A673 (cell line): ENCODE measurements at regions not wholly inside any gene's neighbourhood (a gene's known extent, or its start where the extent isn't known, plus 50 kb on each side); places are given as distances from the start of the nearest gene placed in this dataset.

Source experiments
- EZH2 ChIP-seq: fragments of 200-600 bp; sonication (generic); IDR thresholded peaks from 2 replicates; pipeline ENCODE4 v1.6.1; 2017; ENCODE audit warnings: borderline replicate concordance, low read depth, mild to moderate bottlenecking, mixed read lengths, antibody characterized with exemption, low read length; ENCODE audit not compliant: poor library complexity, severe bottlenecking
- TF ChIP-seq, protein P1 (sequence below): fragments of 300-800, 200-600 bp; sonication (generic); conservative IDR thresholded peaks from 2 replicates; pipeline ENCODE4 v1.5.1; 2017; ENCODE audit warnings: low read depth, mild to moderate bottlenecking, antibody characterized with exemption, low read length, moderate library complexity, mixed read lengths

DNA sequence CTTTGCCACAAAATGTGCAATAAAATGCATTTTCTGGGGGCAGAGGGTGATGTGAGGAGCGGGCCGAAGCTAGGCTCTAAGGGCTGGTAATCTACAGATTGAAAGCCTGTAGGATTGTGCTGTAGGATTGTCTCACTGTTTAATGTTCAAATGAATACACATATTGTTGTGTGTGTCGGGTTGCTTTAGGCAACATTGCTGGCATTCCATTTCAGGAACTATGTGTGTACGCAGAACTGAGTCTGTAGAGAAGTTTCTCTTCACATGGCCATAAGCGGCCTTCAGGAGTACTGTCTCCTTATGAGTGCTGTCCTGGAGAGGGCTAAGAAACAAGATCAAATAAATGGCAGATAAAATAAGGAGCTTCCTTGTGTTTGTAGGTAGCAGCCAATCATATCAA lies 540.2 kb downstream of the GATA3 start:
- TF ChIP-seq, protein P1, sequence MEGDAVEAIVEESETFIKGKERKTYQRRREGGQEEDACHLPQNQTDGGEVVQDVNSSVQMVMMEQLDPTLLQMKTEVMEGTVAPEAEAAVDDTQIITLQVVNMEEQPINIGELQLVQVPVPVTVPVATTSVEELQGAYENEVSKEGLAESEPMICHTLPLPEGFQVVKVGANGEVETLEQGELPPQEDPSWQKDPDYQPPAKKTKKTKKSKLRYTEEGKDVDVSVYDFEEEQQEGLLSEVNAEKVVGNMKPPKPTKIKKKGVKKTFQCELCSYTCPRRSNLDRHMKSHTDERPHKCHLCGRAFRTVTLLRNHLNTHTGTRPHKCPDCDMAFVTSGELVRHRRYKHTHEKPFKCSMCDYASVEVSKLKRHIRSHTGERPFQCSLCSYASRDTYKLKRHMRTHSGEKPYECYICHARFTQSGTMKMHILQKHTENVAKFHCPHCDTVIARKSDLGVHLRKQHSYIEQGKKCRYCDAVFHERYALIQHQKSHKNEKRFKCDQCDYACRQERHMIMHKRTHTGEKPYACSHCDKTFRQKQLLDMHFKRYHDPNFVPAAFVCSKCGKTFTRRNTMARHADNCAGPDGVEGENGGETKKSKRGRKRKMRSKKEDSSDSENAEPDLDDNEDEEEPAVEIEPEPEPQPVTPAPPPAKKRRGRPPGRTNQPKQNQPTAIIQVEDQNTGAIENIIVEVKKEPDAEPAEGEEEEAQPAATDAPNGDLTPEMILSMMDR = no peak
- no peak for TF ChIP-seq EZH2
